ENCODE measurements at regions not wholly inside any gene's neighbourhood (a gene's known extent, or its start where the extent isn't known, plus 50 kb on each side); places are given as distances from the start of the nearest gene placed in this dataset.

- Histone ChIP-seq H3K4me3 (no peak overlapping the region), H3K9me3 (no peaks in the 10 kb centered on the region), H3K27me3 (no peaks in the 10 kb centered on the region), H3K4me1 (no peaks in the 10 kb centered on the region), H3K36me3 (no peaks in the 10 kb centered on the region), H3K27ac (no peak overlapping the region)
- TF ChIP-seq POLR2AphosphoS5 (IDR thresholded peaks at IDR 0.05) (no peak), CTCF (IDR thresholded peaks at IDR 0.05) (no peak), EP300 (IDR thresholded peaks at IDR 0.05) (no peak), POLR2A (IDR thresholded peaks at IDR 0.05) (no peak)
- no peak for ATAC-seq (ENCODE audit: low FRiP score in 2 of 2)
- no peak for DNase-seq
- WGBS, 2 donors = 81 to 85% methylated on average over 3 of the region's 3 CpGs
Observed at GRCh38 chr5:110115503-110115902, 425.8 kb downstream of the MAN2A1 start.

DNA sequence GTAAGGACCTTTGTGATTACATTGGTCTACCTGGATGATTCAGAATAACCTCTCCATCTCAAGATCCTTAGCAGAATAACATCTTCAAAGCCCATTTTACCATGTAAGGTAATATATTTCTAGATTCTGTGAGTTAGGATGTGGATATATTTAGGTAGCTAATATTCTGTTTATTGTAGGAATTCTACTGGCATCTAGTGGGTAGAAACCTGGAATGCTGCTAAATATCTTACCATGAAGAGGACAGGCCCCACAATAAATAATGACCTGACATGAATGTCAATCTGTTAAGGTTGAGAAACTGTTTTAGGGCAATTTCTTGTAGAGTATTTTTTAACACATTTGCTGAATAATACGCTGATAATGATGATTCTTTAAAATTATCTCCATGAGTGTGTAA is 426.8 kb downstream of the MAN2A1 start:
- Histone ChIP-seq H3K9me3 (no peaks in the 10 kb centered on the region), H3K27ac (no peak overlapping the region), H3K4me1 (no peaks in the 10 kb centered on the region), H3K4me3 (no peak overlapping the region), H3K36me3 (no peaks in the 10 kb centered on the region), H3K27me3 (no peaks in the 10 kb centered on the region)
- ATAC-seq (ENCODE audit: low FRiP score in 2 of 2) (no peak), DNase-seq (no peak)
- 84 to 93% methylated on average over 1 of the region's 1 CpG for WGBS, 2 donors
- TF ChIP-seq POLR2AphosphoS5 (IDR thresholded peaks at IDR 0.05) (no peak), POLR2A (IDR thresholded peaks at IDR 0.05) (no peak), EP300 (IDR thresholded peaks at IDR 0.05) (no peak), CTCF (IDR thresholded peaks at IDR 0.05) (no peak)

DNA sequence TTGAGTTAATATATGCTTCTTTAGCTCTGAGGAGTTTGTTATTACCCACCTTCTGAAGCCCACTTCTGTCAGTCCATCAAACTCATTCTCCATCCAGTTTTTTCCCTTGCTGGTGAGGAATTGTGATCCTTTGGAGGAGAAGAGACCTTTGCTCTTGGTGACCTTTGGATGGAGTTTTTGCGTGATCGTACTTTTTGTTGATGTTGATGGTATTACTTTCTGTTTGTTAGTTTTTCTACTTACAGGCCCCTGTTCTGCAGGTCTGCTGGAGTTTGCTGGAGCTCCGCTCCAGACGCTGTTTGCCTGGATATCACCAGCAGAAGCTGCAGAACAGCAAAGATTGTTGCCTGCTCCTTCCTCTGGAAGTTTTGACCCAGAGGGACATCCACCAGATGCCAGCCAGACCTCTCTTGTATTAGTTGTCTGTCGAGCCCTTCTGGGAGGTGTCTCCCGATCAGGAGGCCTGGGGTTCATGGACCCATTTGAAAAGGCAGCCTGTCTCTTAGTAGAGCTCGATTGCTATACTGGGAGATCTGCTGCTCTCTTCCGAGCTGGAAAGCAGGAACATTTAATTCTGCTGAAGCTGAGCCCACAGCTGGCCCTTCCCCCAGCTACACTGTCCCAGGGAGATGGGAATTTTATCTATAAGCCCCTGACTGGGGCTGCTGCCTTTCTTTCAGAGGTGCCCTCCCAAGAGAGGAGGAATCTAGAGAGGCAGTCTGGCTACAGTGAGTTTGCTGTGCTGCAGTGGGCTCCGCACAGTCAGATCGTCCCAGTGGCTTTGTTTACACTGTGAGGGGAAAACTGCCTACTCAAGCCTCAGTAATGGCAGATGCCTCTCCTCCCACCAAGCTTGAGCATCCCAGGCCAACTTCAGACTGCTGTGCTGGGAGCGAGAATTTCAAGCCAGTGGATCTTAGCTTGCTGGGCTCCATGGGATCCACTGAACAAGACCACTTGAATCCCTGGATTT is 445.5 kb downstream of the MAN2A1 start:
- H3K36me3 ChIP-seq = no peaks in the 10 kb centered on the region
- no peak for TF ChIP-seq EP300 (IDR thresholded peaks at IDR 0.05)
- H3K9me3 ChIP-seq = peaks cover 0 to 6% (median 4%) of the 10 kb centered on the region in 4 donors
- H3K27me3 ChIP-seq = no peaks in the 10 kb centered on the region
- ATAC-seq (ENCODE audit: low FRiP score in 2 of 2) (no peak), DNase-seq (no peak)
- no peaks in the 10 kb centered on the region for H3K4me1 ChIP-seq
- 80% methylated on average over 10 to 11 of the region's 11 CpGs for WGBS, 2 donors
- no peak overlapping the region for H3K4me3 ChIP-seq
- no peak overlapping the region for H3K27ac ChIP-seq

- Histone ChIP-seq H3K36me3 (no peaks in the 10 kb centered on the region), H3K9me3 (no peaks in the 10 kb centered on the region), H3K27ac (no peak overlapping the region), H3K4me3 (no peak overlapping the region), H3K4me1 (no peaks in the 10 kb centered on the region), H3K27me3 (no peaks in the 10 kb centered on the region)
- 75% methylated on average over 5 of the region's 5 CpGs for WGBS, 2 donors
- TF ChIP-seq EP300 (IDR thresholded peaks at IDR 0.05) (no peak), CTCF (IDR thresholded peaks at IDR 0.05) (no peak), POLR2AphosphoS5 (IDR thresholded peaks at IDR 0.05) (no peak), POLR2A (IDR thresholded peaks at IDR 0.05) (no peak)
- no peak for DNase-seq
- ATAC-seq (ENCODE audit: low FRiP score in 2 of 2) = no peak
Observed at GRCh38 chr5:110150199-110150598, 460.5 kb downstream of the MAN2A1 start.

DNA sequence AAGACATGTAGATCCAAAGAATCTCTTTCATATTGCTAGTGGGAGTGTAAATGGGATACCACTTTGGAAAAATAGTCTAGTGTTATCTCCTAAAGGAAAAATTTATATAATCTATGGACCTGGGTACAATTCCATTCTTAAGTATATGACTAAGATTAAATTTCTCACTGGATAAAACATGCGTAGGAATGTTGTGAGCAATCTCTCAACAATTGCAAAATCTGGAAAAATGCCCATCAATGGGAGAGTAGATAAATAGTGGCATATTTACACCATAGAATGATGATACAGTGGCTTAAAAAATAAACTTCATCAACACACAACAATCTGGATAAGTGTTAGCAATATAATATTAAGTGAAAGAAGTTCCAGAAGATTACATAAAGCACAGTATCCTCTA is 469.5 kb downstream of the MAN2A1 start:
- Histone ChIP-seq H3K4me3 (no peak overlapping the region), H3K36me3 (no peaks in the 10 kb centered on the region), H3K4me1 (no peaks in the 10 kb centered on the region), H3K27ac (no peak overlapping the region), H3K9me3 (no peaks in the 10 kb centered on the region), H3K27me3 (no peaks in the 10 kb centered on the region)
- no peak for ATAC-seq (ENCODE audit: low FRiP score in 2 of 2)
- no peak for DNase-seq
- TF ChIP-seq EP300 (IDR thresholded peaks at IDR 0.05) (no peak), POLR2AphosphoS5 (IDR thresholded peaks at IDR 0.05) (no peak), CTCF (IDR thresholded peaks at IDR 0.05) (no peak), POLR2A (IDR thresholded peaks at IDR 0.05) (no peak)
- WGBS, 2 donors = 66 to 72% methylated on average over 1 of the region's 1 CpG
